HT-29 (cell line): ENCODE measurements at regions not wholly inside any gene's neighbourhood (a gene's known extent, or its start where the extent isn't known, plus 50 kb on each side); places are given as distances from the start of the nearest gene placed in this dataset.
"Not testable (repeated sequence)": the region's sequence is repeated elsewhere in the genome, so short reads cannot be mapped to it uniquely, and the experiment has no call there.

ENCODE experiments used
- DNase-seq: peaks from one replicate; pipeline ENCODE4 v3.0.0-alpha.2; 2015; ENCODE audit warnings: low spot score

DNA sequence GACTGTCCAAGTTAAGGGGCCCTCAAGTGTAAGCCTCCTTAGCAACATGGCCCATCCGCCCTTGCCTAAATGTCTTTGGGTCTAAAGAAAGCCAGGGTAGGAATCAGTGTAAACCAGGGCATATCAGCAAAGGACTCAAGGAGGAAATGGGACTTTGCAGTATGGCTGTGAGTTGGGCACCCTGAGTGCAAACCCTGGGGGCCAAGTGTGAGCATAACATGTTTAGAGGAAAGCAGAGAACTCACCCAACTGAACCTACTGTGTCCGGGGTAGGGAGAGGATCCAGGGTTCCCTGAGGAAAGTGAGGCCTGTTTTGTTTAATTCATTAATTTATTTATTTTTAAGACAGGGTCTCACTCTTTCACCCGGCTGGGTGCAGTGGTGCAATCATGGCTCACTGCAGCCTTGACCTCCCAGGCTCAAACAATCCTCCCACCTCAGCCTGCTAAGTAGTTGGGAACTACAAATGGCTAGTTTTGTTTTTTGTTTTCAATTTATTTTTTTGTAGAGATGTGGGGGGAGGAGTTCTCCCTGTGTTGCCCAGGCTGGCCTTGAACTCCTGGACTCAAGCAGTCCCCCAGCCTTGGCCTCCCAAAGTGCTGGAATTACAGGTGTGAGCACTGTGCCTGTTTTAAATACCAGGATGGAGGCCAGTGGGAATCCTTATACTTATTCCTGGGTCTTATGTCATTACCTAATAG lies 51.0 kb upstream of the ACTR3 start:
- DNase-seq = no peak

DNA sequence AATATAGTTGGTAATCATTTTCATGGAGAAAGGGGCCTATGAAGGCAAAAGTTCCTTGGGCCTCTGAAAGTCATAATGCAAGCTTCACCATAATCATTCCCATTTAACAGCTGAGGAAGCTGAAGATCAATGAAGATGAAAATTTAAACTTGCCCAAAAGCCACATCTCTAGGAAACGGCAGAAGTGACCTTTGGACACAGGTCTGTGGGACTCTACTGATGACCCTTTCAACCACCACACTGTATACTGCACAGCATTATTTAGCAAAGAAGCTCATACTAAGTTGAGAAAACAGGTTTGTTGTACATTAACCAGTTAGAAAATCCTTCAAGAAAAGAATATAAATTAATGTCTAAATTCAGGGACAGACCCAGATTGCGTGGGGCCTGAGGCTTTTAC lies 51.6 kb upstream of the ACTR3 start:
- DNase-seq = no peak

DNA sequence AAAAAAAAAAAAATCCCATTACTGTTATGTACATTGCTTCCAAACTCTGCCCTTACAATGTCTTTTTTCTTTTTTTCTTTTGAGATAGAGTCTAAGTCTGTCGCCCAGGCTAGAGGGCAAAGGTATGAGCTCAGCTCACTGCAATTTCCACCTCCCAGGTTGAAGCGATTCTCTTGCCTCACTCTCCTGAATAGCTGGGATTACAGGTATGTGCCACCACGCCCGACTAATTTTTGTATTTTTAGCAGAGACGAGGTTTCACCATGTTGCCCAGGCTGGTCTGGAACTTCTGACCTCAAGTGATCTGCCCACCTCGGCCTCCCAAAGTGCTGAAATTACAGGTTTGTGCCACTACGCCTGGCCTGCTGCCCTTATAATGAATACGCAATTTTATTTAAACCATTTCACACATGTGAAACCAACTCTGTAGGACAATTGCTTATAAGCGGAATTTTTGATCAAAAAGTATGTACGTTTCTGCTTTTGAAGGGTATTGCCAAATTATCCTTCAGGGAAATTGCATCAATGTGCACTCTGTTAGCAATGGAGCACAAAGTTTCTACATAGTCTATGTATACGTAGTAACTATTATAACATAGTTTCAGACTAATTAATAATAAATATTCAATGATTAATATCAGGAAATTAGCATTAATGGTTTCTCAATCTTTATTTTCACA lies 55.7 kb upstream of the ACTR3 start:
- DNase-seq = no peak

DNA sequence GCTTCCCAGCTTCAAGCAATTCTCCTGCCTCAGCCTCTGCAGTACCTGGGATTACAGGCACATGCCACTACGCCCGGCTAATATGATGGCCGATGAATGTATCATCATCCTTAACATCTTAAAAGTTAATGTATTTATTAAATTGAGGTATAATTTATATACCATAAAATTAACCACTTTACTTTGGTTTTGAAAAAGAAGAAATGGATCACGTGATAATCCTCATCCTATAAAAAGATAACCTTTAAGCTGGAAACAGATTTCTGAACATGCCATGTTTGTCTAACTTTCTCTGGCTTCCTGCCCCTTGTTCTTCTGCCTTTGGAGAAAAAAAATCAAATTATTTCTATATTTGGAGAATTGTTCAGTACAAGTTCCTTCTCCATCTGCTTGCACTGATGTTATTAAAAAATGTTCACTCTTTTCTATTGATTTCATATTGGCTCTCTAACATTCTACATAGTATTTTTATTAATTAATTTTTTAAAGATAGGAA lies 57.0 kb upstream of the ACTR3 start:
- no peak for DNase-seq

DNA sequence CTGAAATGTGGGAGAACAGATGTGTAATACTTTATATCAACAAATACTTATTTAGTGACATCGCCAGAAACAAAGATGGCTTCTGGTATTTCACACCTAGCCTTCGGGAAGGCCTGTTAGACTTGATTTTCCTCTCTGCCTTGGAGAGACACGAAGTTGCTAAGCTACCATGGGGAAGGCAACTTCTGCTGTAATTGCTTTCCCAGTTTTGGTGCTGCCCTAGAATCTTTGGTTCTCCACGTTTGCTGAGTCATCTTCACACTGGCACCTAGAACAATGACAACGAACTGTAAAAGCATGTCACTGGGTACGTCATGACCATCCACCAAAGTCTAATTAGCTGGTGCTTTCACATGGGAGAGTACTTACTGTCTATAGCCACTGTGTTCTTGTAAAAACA lies 58.7 kb upstream of the ACTR3 start:
- DNase-seq = peak; percentile 66

DNA sequence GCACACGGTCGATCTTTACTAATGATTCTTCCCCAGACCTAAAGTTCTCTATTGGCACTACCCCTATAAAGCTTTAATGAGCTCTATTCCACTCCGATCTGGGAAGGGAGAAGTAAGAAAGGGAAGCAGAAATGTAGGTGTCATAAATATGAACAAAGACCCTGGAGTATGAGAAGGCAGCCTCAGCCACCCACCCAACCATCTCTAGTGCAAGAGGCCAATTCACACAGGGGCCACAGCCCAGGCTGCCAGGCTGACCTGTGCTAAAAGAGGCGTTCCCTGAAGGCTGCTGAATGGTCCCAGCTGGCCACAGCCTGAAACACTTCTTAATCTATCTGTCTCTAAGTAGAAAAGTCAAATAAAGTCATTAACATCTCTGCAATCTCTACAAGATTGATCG lies 60.1 kb upstream of the ACTR3 start:
- DNase-seq = no peak

DNA sequence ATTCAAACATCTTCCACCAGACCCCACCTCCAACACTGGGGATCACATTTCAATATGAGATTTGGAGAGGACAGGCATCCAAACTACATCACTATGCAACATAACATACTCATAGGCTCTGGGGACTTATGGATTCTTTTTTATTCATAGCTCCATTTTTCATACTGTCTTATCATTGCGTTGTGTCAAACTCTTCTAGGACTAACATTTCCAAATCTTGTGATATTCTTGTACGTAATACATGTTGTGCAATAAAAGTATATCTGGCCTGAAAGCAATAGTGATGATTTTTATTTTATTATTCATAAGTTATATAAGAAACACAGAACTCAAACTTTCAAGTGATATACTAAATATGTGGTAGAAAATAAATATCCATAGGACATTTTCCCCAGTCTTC lies 60.6 kb upstream of the ACTR3 start:
- DNase-seq = no peak

DNA sequence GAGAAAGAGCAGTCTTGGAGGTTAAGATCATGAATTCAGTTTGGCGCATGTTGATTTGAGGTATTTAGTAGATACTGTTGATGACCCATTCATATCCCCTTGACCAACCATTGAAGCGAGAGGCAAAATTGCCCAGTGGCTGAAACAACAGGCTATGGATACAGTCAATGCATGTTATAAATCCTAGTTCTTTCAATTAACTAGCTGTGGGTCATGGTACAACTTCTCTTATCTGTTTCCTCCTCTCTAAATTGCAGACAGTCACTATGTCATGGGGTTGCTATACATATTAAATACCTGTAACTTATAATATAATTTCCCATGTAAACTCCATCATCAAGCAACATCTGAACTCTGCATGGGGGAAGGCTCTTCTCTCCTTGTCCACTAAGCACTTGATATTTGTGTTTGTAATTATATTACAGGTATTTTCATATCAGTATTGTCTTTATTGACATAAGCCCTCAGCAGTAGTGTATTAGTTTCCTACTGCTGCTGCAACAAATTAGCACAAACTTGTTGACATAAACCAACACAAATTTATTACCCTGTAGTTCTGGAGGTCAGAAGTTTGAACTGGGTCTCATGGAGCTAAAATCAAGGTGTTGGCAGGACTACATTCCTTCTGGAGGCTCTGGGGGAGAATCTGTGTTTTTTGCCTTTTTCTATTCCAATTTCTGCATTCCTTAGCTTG lies 61.7 kb upstream of the ACTR3 start:
- no peak for DNase-seq

DNA sequence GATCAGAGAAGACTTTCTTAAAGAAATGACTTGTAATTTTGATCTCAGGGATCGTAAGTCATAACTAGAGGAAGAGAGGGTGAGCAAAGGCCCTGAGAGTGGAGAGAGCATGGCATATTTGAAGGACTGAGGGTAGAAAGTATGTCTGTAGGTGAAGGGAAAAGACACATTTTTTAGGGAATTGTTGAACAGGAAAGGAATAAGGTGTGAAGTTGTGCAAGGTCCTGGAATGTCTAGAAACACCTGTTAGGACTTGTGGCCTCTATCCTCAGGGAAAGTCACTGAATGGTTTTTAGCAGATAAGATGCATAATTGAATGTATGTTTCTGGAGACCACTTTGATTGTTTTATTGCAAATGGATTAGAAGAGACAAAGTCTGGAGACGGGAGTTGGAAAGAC lies 62.5 kb upstream of the ACTR3 start:
- no peak for DNase-seq

DNA sequence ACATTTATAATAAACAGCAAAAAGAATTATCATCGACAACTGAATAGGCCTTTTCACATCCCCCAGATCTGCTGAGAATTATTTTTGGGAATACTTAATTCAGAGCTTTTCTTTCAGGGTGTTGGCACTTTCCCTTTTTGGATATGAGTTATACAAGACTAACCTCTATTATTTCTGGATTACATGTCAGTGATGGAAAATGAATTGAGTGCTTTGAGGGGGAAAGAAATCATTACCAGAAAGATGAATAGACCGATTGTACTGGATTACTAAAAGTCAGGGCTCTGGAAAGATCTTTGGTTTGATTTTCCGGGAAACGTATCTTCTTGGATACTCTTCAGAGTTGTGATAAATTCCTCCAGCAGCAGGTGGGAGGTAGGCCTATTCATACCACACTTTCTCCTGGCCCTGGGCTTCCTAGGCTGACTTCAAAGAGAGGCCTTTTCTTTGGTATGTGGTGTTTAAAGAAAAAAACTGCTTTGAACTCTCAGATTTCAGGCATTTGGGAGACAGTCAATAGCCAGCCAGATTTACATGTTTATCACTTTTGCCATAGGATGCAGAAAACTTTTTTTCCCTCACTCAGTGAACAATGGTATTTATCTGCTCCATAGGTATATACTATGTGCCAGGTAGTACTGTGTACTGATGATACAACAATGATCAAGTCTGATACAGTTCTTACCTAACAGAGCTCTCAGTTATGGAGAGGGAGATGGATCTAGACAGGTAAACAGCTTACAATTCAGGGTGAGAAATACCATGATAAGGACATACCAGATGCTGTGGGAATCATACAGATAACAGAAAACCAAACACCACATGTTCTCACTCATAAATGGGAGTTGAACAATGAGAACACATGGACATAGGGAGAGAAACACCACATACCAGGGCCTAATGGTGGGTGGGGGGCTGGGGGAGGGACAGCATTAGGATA lies 63.3 kb upstream of the ACTR3 start:
- no peak for DNase-seq

DNA sequence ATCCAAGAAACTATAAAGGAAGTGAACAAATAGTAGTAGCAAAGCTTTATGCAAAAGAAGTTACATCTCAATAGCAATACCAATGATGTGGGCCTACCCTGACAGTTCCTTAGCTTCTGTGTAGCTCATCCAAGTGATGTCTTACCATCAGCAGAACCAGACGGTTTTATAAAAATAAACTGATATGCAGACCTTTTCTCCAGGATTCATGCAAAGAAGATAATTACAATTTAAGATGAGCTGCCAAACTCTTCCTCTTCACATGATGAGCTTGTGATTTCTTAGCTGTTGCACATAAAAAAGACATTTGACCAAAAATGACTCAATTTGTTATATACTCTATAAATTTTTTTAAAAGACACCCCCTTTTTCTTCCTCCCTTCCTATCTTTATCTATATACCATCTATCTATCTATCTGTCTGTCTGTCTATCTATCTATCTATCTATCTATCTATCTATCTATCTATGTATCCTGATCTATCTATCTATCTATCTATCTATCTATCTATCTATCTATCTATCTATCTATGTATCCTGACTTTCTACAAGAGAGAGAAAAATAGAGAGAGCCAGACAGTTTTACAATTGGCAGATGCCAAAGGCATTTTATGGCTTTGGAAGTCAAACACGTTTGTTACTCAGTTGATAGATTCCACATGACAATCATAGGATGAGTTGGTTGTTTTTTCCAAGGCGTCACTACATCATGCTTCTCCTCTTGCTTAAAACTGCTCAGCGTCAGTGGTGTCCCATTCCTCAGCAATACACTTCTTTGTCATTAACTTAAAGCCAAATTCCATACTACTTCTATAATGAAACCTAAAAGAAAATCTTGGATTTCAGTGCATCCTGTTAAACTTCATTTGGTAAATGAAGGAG lies 65.9 kb upstream of the ACTR3 start:
- no peak for DNase-seq

DNA sequence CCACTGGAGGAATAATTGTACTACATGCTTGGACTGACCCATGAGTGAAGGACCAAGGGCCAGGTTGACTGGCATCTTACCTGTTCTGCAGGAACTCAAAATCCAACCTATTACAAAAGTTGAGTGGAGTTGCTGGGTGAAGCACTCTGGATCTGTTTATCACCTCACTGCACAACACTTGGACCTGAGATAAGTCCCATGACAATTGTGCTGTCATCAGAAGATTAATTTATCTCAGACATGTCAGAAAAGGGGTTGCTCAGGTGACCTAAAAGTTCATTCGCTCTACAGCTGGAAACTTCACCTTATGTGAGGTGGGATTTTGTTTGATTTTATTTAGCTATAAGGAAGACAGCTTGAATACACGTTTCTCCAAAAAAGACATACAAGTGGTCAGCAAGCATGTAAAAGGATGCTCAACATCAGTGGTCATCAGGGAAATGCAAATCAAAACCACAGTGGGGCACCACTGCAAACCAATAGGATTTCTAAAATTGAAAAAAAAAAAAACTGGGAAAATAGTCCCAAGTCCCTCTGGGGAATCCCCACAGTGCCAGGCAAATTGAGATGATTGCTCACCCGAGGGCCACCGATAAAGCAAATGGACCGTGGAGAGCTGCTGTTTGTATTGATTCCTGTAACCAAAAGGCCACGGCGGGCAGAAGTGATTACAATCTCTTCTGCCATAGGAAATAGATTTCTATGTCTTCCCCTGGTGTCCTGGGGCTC lies 65.8 kb upstream of the SLC35F5 start:
- DNase-seq = no peak

DNA sequence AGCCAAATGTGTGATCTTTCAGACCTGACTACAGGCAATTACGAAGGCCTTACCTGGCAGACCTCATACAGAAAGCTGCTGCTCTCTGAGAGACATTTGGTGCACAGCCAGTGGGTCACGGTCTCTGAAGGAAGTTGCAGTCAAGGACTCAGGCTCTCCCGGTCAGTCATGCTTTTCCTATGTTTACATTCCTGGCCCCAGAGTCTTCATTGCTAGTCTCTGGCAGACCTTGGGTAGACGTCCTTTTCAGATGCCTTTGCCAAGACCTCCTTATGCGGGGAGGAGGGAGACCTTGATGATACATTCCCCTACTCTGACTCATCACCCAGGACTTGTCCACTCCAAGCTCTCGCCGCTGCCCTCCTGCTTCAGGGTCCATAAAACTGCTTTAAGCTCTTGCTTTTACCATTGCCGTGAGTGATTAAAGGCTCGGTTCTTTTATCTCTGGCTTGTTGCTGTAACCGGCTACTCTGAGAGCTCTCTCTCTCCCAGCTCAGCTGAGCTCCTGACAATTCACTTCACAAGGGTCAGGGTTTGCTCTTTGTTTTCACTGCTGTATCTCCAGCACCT lies 62.0 kb upstream of the SLC35F5 start:
- peak; percentile 78 for DNase-seq

DNA sequence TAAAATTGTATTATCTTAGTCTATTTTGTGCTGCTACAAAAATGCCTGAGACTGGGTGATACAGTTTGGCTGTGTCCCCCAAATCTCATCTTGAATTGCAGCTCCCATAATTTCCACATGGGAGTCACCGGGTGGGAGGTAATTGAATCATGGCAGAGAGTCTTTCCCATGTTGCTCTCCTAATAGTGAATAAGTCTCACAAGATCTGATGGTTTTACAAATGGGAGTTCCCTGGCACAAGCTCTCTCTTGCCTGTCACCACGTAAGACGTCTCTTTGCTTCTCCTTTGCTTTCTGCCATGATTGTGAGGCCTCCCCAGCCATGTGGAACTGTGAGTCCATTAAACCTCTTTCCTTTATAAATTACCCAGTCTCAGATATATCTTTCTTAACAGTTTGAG lies 57.0 kb upstream of the SLC35F5 start:
- not testable (repeated sequence) for DNase-seq

DNA sequence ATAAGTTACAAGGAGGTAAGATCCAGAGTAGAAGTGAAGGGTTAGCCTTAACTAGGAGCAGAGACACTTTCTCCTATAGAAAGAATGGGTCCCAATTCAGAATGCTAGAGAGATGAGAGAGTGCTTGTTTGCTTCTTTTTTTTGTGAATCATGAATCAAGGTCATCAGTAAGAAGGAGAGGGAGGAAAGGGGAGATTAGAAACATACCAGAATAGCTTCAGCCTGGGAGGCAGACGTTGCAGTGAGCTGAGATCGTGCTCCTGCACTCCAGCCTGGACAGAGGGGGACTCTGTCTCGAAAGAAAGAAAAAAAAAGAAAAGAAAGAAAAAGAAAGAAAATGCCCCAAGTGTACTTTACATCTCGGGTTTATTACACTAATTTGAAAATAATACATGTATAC lies 55.8 kb upstream of the SLC35F5 start:
- DNase-seq = no peak

DNA sequence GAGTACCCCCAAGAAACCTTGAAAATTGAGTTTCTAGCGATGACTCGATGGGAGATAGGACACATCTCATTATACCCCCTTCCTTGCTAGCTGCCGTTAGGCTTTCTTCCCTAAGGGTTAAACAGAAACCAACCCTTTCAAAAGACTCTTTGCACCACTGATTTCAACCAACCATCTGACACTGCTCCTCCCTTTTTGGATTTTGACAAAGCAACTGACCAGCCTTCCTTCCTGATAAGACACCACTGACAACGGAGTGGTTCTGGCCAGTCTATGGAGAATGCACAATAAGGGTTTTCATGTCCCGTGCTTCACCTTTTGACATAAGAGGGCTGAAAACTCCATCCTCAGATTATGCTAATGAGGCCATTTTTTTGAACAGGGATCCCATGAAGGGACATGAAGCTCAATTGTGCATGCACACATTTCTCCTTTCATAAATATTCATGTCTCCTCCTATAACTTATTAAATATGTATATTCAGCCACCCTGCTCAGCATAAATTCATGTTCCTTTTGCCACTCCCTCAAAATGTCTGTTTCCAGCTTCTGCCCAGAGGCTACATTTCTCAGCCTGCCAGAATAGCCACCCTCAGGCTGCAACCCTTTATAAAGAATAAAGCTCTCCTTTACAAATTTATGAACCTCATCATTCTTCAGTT lies 52.8 kb upstream of the SLC35F5 start:
- no peak for DNase-seq

DNA sequence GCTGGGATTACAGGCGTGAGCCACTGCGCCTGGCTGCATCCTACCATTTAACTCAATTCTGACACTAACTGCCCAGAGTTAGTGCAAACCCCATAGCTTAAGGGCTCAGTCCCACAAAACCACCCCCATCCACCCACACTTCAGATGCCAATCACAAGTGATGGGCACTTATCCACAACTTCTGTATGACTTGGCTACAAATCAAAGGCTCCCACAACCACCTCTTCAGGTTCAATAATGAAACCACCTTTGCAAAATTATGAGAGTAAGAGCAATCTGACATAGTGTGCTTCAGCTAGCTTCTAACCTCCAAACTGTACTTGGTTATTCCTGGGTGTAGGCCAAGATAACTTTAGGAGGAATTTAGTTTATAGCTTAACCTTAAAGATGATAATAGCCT lies 51.3 kb upstream of the SLC35F5 start:
- no peak for DNase-seq

DNA sequence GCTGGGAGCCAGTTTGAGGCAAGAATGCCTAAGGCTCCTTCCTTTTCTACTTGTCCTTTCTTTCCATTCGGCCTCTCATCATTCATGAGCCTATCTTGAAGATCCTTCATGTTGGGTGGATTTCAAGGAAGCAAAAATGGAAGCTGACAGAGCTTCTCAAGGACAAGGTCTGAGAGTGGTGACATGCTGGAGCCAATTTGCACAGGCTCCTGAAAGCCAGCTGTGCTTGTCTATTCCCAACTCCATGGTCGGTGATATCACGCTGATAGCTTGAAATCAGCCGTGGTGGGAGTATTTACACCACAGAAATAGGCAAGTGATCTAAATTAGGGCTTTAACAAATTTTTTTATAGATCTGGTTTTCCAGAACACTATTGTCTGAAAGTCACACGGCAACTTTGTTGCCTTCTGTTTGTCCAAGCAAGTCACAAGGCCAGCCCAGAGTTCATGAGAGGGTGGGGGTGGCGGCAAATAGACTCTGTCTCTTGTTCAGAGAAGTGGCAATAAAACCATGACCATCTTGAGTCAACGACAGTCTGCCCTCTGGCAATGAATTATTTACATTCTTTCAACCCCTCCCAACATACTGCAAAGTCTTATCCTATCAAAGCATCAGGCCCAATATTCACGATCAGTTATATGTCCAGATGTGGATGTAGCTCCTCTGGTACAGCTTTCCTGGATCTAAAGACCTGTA lies 49.9 kb upstream of the SLC35F5 start:
- DNase-seq = peak; percentile 73
